Right cardiac atrium (tissue), 5 donors: ENCODE measurements at regions not wholly inside any gene's neighbourhood (a gene's known extent, or its start where the extent isn't known, plus 50 kb on each side); places are given as distances from the start of the nearest gene placed in this dataset.

ENCODE experiments used
- ATAC-seq, 2 donors: fragments of 200-7000 bp; cut with Tn5 transposase; one replicate each; pipeline versions ENCODE4 v1.8.0 to v1.9.1; 2020; ENCODE audit warnings: moderate library complexity in 2 of 2, mild to moderate bottlenecking in 1 of 2
- DNase-seq, 3 donors: peaks; one replicate each; pipeline ENCODE4 v3.0.0-alpha.2; 2020
- H3K27ac ChIP-seq: one replicate; pipeline ENCODE4 v1.5.1; 2013; ENCODE audit warnings: mild to moderate bottlenecking, low read length, control low read depth, moderate library complexity
- H3K27me3 ChIP-seq: one replicate; pipeline ENCODE4 v1.6.1; 2013; ENCODE audit not compliant: control insufficient read depth, insufficient read depth
- H3K4me1 ChIP-seq: one replicate; pipeline ENCODE4 v1.6.1; 2013; ENCODE audit warnings: low read length; ENCODE audit not compliant: control insufficient read depth, insufficient read depth
- H3K4me3 ChIP-seq: one replicate; pipeline ENCODE4 v1.5.1; 2013; ENCODE audit warnings: low read length, control low read depth
- H3K9me3 ChIP-seq: one replicate; pipeline ENCODE4 v1.6.1; 2013; ENCODE audit warnings: low read length; ENCODE audit not compliant: control insufficient read depth
- WGBS: extraction: QIAGEN DNeasy Blood & Tissue Kit; methylation state at CpG from one replicate; pipeline ENCODE4 v1.1.7; 2013; 5-methylcytosine and 5-hydroxymethylcytosine counted together
- intact Hi-C, 4 donors: fragments of 100-400 bp; cut with DNase I; formaldehyde crosslinking; loops; one replicate each; pipeline versions ENCODE4 v1.11.0 to v1.14.0; 2022 to 2023
- donor health status: healthy with polysubstance abuse.
- donor health status: DM: no; HTN: yes; CAD: no.
- donor health status: DM: no; HTN: no; CAD: no.
- donor health status: DM: no; HTN: yes; CAD: no; lungs with severe emphysema.
- donor health status: DM: yes; HTN: yes; CAD: no.

DNA sequence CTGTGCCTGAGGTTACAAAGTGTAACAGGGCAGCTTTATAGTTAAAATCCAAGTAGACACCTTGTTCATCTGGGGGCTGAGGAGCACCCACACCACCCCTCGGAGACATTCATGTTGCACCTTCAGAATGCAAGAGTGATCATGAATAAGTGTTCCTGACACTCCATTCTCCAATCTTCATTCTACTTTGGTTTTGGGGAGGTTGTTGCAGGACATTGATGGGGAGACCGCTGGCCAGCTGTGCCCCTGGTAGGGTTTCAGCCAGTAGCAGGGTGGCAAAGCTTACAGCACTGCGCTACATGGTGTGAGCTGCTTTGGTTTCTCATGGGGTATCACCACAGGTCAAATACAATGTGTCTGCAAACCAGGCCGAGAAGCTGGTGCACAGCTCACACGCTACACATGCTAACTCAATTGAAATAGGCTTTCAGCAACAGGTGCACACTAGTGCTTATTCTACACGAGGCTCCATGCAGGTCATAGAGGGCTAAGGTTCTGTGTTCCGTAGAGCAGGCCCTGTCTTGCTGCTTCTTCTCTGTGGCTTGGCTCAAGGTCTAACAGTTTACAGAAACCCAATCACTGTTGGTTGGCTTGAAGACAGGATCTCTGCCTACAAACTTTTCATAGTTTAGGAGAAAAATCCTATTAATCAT lies 317.4 kb upstream of the ZNF32 start:
- Histone ChIP-seq H3K9me3 (no peaks in the 10 kb centered on the region), H3K27ac (no peak overlapping the region), H3K4me1 (no peaks in the 10 kb centered on the region), H3K27me3 (no peaks in the 10 kb centered on the region), H3K4me3 (no peak overlapping the region)
- intact Hi-C loops = no loop called here
- 94% methylated on average over 7 of the region's 7 CpGs for WGBS
- no peak for DNase-seq
- ATAC-seq = no peak

DNA sequence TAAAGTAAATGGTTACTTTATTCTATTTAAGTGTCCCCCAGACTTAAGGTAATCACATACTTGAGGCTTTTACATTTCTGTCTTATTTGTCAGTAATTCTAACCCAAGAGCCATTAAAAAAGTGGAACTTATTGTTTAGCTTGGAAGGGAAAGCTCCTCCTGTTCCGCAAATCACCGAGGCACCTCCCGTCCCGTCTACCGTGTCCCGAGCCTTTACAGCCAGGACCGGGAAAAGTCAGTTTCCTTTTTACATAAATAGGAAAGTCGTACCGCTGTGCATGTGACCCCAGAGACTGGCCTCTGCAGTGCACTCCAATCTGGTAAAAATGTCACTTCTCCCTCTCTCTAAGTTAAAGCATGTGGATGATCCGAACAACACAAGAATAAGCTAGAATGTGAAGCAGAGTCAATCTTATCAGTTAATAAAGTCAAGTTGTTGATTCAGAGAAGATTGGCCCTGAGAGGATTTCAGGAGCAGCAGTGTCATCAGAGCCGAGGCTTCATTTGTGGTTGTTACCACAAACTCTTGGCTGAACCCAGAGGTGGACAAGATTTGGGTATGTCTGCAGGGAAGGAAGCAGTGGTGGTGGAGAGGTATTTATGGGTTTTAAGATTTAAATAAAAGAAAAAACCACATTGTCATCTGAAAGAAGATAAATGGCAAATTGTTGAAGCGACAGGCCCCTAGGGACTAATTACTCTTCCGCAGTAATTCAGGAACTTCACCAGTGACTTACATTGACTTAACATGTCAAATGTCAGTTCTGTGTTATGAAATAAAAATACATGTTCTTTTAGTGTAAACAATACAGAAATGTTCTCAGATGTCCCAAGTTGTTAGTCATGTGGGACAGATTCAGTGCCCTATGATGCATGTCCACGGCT lies 316.6 kb upstream of the ZNF32 start:
- Histone ChIP-seq H3K27ac (no peak overlapping the region), H3K4me1 (no peaks in the 10 kb centered on the region), H3K27me3 (no peaks in the 10 kb centered on the region), H3K9me3 (no peaks in the 10 kb centered on the region), H3K4me3 (no peak overlapping the region)
- DNase-seq (peak in 1 of 3 donors; percentile 35), ATAC-seq (peak; percentile 39 to 78)
- intact Hi-C loops = no loop called here
- 52% methylated on average over 14 of the region's 14 CpGs for WGBS

DNA sequence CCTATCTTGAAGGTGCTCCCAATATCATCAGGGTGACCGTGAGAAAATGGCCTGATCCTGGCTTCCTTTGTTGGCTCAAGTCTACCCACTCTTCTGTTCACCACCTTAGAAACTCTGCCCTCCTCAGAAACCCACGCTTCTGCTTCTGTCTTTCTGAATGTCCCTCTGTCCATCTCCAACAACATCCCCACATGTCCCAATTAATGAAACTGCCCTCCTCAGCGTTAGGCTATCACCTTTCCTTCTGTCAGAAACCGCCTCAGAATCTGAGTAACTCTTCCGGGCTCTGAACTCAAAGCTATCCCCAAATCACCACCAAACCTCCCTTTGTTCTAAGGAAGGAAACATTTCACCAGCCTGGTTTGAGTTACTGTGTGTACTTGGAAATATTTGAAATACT lies 315.8 kb upstream of the ZNF32 start:
- H3K4me1 ChIP-seq = no peaks in the 10 kb centered on the region

DNA sequence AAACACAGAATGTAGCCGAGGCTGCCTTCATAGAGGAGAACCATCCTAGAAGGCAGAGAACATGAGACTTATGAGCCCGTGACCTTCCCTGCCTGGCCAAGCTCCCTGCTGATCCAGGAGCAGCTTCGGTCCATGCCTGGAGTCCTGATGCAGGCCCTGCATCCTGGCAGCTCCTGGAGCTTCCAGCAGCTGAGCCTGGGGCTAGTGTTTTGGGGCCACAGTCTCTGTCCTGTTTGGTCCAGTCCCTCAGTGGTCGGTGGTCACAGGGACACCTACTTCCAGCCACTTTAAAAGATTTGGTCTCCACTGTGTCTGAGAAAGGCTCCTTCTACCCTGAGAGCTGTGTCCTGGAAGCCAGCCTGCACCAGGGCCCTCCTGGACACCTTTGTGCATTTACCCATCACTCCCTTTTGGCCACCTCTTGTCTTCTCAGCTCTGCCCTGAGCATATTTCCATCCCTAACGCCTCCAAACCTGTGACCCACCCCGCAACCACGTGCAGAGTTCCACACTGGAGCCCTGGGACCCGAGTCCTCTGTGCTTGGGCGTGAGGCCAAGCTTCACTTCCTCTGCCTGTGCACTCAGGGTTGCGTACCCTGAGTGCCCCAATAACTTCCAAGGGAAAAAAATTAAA lies 315.2 kb upstream of the ZNF32 start:
- Histone ChIP-seq H3K4me1 (no peaks in the 10 kb centered on the region), H3K9me3 (no peaks in the 10 kb centered on the region), H3K27me3 (no peaks in the 10 kb centered on the region), H3K4me3 (no peak overlapping the region), H3K27ac (no peak overlapping the region)
- DNase-seq = peak in 1 of 3 donors; percentile 79
- WGBS = 70% methylated on average over 10 of the region's 10 CpGs
- intact Hi-C loops = no loop called here
- ATAC-seq = peak in 1 of 2 donors; percentile 42

More for the DNA sequence above, 315.8 kb upstream of the ZNF32 start:
- ATAC-seq (no peak), DNase-seq (no peak)
- H3K27ac ChIP-seq = peak overlapping the region; percentile 69
- H3K9me3 ChIP-seq = no peaks in the 10 kb centered on the region
- no peak overlapping the region for H3K4me3 ChIP-seq
- intact Hi-C loops = no loop called here
- WGBS = 77% methylated on average over 5 of the region's 5 CpGs
- H3K27me3 ChIP-seq = no peaks in the 10 kb centered on the region

DNA sequence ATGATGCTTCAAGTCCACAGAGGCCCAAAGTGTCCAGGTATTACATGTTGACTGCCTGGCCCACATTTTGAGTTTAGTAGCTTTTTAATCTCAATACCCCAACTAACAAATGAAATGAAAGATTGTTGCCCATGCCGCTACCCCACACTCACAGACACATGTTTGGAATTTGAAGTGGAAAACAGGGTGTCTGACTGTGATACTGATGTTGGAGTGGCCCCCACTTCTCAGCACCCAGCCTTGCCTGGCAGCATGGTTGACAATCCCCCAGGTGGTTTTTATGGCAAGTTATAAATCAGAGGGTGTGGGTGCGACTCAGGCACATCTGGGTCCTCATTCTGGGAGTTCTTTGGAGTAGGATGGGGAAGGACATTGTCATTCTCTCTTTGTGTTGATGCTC lies 314.7 kb upstream of the ZNF32 start:
- H3K4me3 ChIP-seq = no peak overlapping the region
- 98% methylated on average over 2 of the region's 2 CpGs for WGBS
- intact Hi-C loops = no loop called here
- H3K27ac ChIP-seq = no peak overlapping the region
- no peak for DNase-seq
- no peaks in the 10 kb centered on the region for H3K27me3 ChIP-seq
- ATAC-seq = no peak
- no peaks in the 10 kb centered on the region for H3K4me1 ChIP-seq
- no peaks in the 10 kb centered on the region for H3K9me3 ChIP-seq

DNA sequence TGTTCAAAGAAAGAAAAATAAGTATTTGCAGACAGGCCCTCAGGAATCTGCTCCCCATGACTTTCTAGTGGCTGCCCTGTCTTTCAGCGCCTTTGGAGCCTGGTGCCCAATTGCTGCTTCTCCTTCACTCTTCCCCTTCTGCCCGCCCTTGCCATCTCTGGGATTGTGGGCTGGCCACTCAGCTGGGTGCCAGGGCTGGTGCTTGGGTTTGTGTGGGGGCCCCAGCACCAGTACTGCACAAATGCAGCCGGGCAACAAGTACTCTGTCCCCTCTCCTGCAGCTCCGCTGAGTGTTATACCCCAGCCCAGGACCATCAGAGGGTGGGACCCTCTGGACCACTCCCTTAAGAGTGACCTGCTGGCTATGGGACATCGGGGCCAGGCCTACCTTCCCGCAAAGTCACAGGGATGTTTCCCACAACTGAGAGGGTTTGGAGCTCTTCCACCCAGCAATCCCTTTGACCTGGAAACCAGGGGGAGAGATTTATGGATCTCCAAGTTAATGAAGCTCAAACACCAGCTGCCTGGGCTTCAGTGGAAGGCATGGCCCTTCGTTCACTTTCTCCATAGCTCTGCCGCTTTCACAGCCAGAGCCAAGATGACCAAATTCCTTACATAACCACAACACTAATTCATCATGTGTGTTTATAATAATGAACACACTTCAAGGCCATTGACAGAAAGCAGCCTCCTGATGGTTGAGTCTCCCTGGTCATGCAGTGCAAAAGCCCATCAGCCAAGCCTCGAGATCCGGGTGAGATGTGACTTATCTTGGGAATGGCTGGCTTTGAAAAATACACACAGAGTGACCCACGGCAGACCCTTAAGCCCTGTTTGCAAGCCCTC lies 313.9 kb upstream of the ZNF32 start:
- intact Hi-C loops = no loop called here
- DNase-seq = no peak
- Histone ChIP-seq H3K27ac (no peak overlapping the region), H3K9me3 (no peaks in the 10 kb centered on the region), H3K27me3 (no peaks in the 10 kb centered on the region), H3K4me1 (no peaks in the 10 kb centered on the region), H3K4me3 (no peak overlapping the region)
- 90% methylated on average over 11 of the region's 11 CpGs for WGBS
- ATAC-seq = no peak

DNA sequence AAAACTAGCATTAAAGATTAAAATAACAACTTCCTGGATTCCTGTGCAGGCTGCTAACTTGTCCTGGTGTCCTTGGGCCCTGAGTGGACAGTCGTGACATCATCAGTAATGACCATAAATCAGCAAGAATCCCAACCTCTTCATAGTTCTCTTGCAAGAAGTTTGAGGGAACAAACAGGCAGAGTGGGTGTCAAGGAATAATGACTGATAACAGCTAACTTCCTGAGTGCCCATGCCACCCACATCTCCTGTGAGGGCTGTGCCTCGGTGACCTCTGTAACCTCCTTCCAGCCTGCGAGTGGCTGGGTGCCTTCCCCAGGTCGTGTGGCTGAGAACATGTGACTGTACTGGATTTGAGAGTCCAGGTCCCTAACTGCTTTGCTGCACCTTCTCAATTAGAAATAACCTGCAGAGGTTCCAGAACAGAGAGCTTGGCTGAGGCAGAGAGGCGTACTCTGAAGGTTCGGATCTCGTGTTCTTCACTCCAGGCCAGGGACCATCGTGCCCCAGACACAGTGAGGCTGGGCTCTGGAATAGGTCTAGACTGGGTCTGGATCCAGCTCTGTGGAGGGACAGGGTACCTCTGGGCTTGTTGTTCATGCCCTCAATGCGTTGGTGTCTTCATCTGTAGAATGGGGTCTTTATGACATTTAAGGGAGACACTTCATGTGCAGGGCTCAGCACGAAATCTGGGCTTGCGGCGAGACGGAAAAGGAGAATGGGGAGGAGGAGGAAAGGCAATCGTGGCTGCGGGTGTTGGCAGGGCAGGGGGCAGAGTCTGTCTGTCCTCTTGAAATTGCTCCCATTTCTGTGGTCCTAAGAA lies 313.1 kb upstream of the ZNF32 start:
- intact Hi-C loops = no loop called here
- Histone ChIP-seq H3K27ac (peak overlapping the region; percentile 4), H3K27me3 (no peaks in the 10 kb centered on the region), H3K9me3 (no peaks in the 10 kb centered on the region), H3K4me3 (no peak overlapping the region), H3K4me1 (no peaks in the 10 kb centered on the region)
- peak; percentile 48 to 54 for ATAC-seq
- 86% methylated on average over 15 of the region's 15 CpGs for WGBS
- no peak for DNase-seq

DNA sequence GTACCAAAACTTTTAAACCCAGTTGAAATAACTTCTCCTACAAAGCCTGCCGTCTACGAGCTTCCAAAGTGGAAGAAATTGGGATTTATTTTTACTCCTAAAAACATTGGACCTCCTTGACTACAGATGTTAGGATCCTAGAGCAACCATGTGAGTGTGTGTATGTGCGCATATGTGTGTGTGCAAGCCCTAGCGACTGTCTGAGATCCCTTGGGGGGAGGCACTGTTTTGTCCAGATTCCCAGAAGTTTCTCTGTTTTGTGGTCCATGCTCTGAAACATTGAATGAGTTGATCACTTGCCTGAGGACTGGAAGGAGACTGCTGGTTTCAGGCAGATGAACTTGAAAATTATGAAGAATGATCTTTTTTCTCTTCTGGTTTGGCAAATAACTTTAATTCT lies 312.3 kb upstream of the ZNF32 start:
- Histone ChIP-seq H3K9me3 (no peaks in the 10 kb centered on the region), H3K4me3 (no peak overlapping the region), H3K27ac (no peak overlapping the region), H3K27me3 (no peaks in the 10 kb centered on the region), H3K4me1 (no peaks in the 10 kb centered on the region)
- WGBS = 68% methylated on average over 4 of the region's 4 CpGs
- ATAC-seq (peak in 1 of 2 donors; percentile 4), DNase-seq (no peak)
- intact Hi-C loops = no loop called here

DNA sequence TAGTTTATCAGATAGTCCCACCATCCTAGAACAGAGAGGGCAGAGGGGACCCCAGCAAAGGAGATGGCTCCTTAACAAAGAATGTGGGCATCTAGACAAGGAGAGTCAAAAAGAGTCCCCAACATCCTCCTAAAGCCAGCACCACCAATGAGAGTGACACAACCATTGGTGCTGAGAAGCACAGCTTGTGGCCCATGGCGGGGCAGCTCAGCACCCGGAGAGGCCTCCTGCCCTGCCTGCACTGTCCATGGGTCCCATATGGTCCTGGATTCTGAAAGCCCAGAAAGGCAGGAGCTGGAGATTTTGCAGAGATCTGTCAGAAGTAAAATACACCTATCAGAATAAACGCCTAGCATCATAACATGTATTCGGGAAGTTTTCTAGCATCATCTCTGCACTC lies 311.8 kb upstream of the ZNF32 start:
- Histone ChIP-seq H3K27me3 (no peaks in the 10 kb centered on the region), H3K27ac (no peak overlapping the region), H3K4me1 (no peaks in the 10 kb centered on the region), H3K9me3 (no peaks in the 10 kb centered on the region), H3K4me3 (no peak overlapping the region)
- intact Hi-C loops = no loop called here
- 94% methylated on average over 4 of the region's 4 CpGs for WGBS
- ATAC-seq (no peak), DNase-seq (no peak)

DNA sequence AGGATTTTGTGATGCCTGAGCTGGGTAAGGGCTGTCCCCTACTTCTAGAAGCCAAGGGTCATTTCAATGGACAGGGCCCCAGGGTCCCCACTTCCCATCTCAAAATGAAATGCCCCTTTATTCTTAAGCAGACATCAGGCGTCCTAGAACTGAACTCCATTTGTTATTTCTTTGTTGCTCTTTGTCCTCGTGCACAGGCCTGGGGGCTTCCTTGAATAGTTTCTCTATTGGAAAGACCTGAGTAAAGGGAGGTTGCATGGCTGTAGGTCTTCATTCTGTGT lies 311.4 kb upstream of the ZNF32 start:
- H3K4me3 ChIP-seq = no peak overlapping the region
- DNase-seq (no peak), ATAC-seq (no peak)
- intact Hi-C loops = no loop called here
- no peaks in the 10 kb centered on the region for H3K9me3 ChIP-seq
- WGBS = 92% methylated on average over 2 of the region's 2 CpGs
- H3K4me1 ChIP-seq = no peaks in the 10 kb centered on the region
- no peaks in the 10 kb centered on the region for H3K27me3 ChIP-seq
- H3K27ac ChIP-seq = no peak overlapping the region
